MG63 (cell line): ENCODE measurements at regions not wholly inside any gene's neighbourhood (a gene's known extent, or its start where the extent isn't known, plus 50 kb on each side); places are given as distances from the start of the nearest gene placed in this dataset.

Experiments
- DNase-seq: peaks from one replicate; pipeline ENCODE4 v3.0.0-alpha.2; 2020
- H3K27me3 ChIP-seq: fragments of 250-450 bp; sonication (Bioruptor Pico); 2 replicates; pipeline ENCODE4 v1.5.1; 2020; ENCODE audit warnings: mild to moderate bottlenecking, moderate library complexity
- H3K36me3 ChIP-seq: fragments of 250-450 bp; sonication (Bioruptor Pico); 2 replicates; pipeline ENCODE4 v1.5.1; 2020; ENCODE audit warnings: mild to moderate bottlenecking, moderate library complexity
- H3K4me3 ChIP-seq: fragments of 250-450 bp; sonication (Bioruptor Pico); 2 replicates; pipeline ENCODE4 v1.5.1; 2020; ENCODE audit warnings: mild to moderate bottlenecking, moderate library complexity
- H3K9me3 ChIP-seq: fragments of 250-450 bp; sonication (Bioruptor Pico); 2 replicates; pipeline ENCODE4 v1.5.1; 2020; ENCODE audit warnings: mild to moderate bottlenecking, moderate library complexity

GRCh38 chr12:127888943-127889719 is 377.8 kb upstream of the TMEM132C start:
- H3K4me3 ChIP-seq = no peak overlapping the region
- no peaks in the 10 kb centered on the region for H3K36me3 ChIP-seq
- H3K9me3 ChIP-seq = no peaks in the 10 kb centered on the region
- peak; percentile 72 for DNase-seq
- no peaks in the 10 kb centered on the region for H3K27me3 ChIP-seq

- Histone ChIP-seq H3K36me3 (no peaks in the 10 kb centered on the region), H3K27me3 (no peaks in the 10 kb centered on the region), H3K4me3 (no peak overlapping the region), H3K9me3 (no peaks in the 10 kb centered on the region)
- no peak for DNase-seq
Observed at GRCh38 chr12:127893895-127894609, 372.9 kb upstream of the TMEM132C start.

- Histone ChIP-seq H3K4me3 (no peak overlapping the region), H3K36me3 (no peaks in the 10 kb centered on the region), H3K9me3 (no peaks in the 10 kb centered on the region), H3K27me3 (no peaks in the 10 kb centered on the region)
- DNase-seq = no peak
Observed at GRCh38 chr12:127896661-127897060, 370.3 kb upstream of the TMEM132C start.

- Histone ChIP-seq H3K27me3 (no peaks in the 10 kb centered on the region), H3K36me3 (no peaks in the 10 kb centered on the region), H3K9me3 (no peaks in the 10 kb centered on the region), H3K4me3 (no peak overlapping the region)
- no peak for DNase-seq
Observed at GRCh38 chr12:127898616-127899015, 368.4 kb upstream of the TMEM132C start.

GRCh38 chr12:127899971-127900370 is 367.0 kb upstream of the TMEM132C start:
- no peak for DNase-seq
- Histone ChIP-seq H3K9me3 (no peaks in the 10 kb centered on the region), H3K36me3 (no peaks in the 10 kb centered on the region), H3K4me3 (no peak overlapping the region), H3K27me3 (no peaks in the 10 kb centered on the region)

GRCh38 chr12:127900386-127900785 is 366.6 kb upstream of the TMEM132C start:
- no peak for DNase-seq
- Histone ChIP-seq H3K9me3 (peaks cover 2% of the 10 kb centered on the region; the same call in 1 of the 2 replicates), H3K4me3 (no peak overlapping the region), H3K36me3 (no peaks in the 10 kb centered on the region), H3K27me3 (no peaks in the 10 kb centered on the region)

- no peaks in the 10 kb centered on the region for H3K36me3 ChIP-seq
- no peaks in the 10 kb centered on the region for H3K27me3 ChIP-seq
- H3K4me3 ChIP-seq = no peak overlapping the region
- H3K9me3 ChIP-seq = peaks cover 9% of the 10 kb centered on the region
- no peak for DNase-seq
Observed at GRCh38 chr12:127903146-127903545, 363.8 kb upstream of the TMEM132C start.

GRCh38 chr12:127909041-127909440 is 357.9 kb upstream of the TMEM132C start:
- no peak for DNase-seq
- no peaks in the 10 kb centered on the region for H3K27me3 ChIP-seq
- H3K4me3 ChIP-seq = no peak overlapping the region
- no peaks in the 10 kb centered on the region for H3K36me3 ChIP-seq
- peaks cover 9% of the 10 kb centered on the region for H3K9me3 ChIP-seq

- H3K9me3 ChIP-seq = no peaks in the 10 kb centered on the region; the same call in 1 of the 2 replicates
- H3K36me3 ChIP-seq = no peaks in the 10 kb centered on the region
- DNase-seq = no peak
- no peak overlapping the region for H3K4me3 ChIP-seq
- no peaks in the 10 kb centered on the region for H3K27me3 ChIP-seq
Observed at GRCh38 chr12:127911291-127911690, 355.7 kb upstream of the TMEM132C start.

- Histone ChIP-seq H3K36me3 (no peaks in the 10 kb centered on the region), H3K4me3 (no peak overlapping the region), H3K27me3 (no peaks in the 10 kb centered on the region), H3K9me3 (no peaks in the 10 kb centered on the region)
- no peak for DNase-seq
Observed at GRCh38 chr12:127912035-127912665, 354.8 kb upstream of the TMEM132C start.

- no peaks in the 10 kb centered on the region for H3K36me3 ChIP-seq
- H3K27me3 ChIP-seq = no peaks in the 10 kb centered on the region
- no peak overlapping the region for H3K4me3 ChIP-seq
- no peaks in the 10 kb centered on the region for H3K9me3 ChIP-seq
- DNase-seq = no peak
Observed at GRCh38 chr12:127923501-127923900, 343.5 kb upstream of the TMEM132C start.

- H3K27me3 ChIP-seq = no peaks in the 10 kb centered on the region
- no peak for DNase-seq
Observed at GRCh38 chr12:127925971-127926370, 341.0 kb upstream of the TMEM132C start.

GRCh38 chr12:127928178-127928577 is 338.8 kb upstream of the TMEM132C start:
- no peak overlapping the region for H3K4me3 ChIP-seq
- no peak for DNase-seq
- H3K36me3 ChIP-seq = no peaks in the 10 kb centered on the region
- H3K9me3 ChIP-seq = no peaks in the 10 kb centered on the region
- no peaks in the 10 kb centered on the region for H3K27me3 ChIP-seq

More at GRCh38 chr12:127925971-127926370, 341.0 kb upstream of the TMEM132C start:
- Histone ChIP-seq H3K9me3 (no peaks in the 10 kb centered on the region), H3K4me3 (no peak overlapping the region), H3K36me3 (no peaks in the 10 kb centered on the region)

- H3K4me3 ChIP-seq = no peak overlapping the region
- H3K36me3 ChIP-seq = no peaks in the 10 kb centered on the region
- H3K27me3 ChIP-seq = no peaks in the 10 kb centered on the region
- no peaks in the 10 kb centered on the region for H3K9me3 ChIP-seq
- no peak for DNase-seq
Observed at GRCh38 chr12:127928615-127929571, 338.1 kb upstream of the TMEM132C start.

- no peak overlapping the region for H3K4me3 ChIP-seq
- no peaks in the 10 kb centered on the region for H3K27me3 ChIP-seq
- H3K9me3 ChIP-seq = no peaks in the 10 kb centered on the region
- no peak for DNase-seq
- no peaks in the 10 kb centered on the region for H3K36me3 ChIP-seq
Observed at GRCh38 chr12:127930122-127930521, 336.8 kb upstream of the TMEM132C start.

GRCh38 chr12:127934409-127934808 is 332.6 kb upstream of the TMEM132C start:
- Histone ChIP-seq H3K4me3 (no peak overlapping the region), H3K36me3 (no peaks in the 10 kb centered on the region), H3K27me3 (no peaks in the 10 kb centered on the region), H3K9me3 (peaks cover 3% of the 10 kb centered on the region; the same call in 1 of the 2 replicates)
- DNase-seq = no peak
